ENCODE measurements at regions not wholly inside any gene's neighbourhood (a gene's known extent, or its start where the extent isn't known, plus 50 kb on each side); places are given as distances from the start of the nearest gene placed in this dataset.

GRCh38 chrX:118182025-118182424 is 65.4 kb upstream of the KLHL13 start:
- TF ChIP-seq POLR2A (IDR thresholded peaks at IDR 0.05) (no peak), CTCF (IDR thresholded peaks at IDR 0.05 in 4 of 5, conservative IDR thresholded peaks at IDR 0.05 in 1 of 5) (no peak)
